Mesendoderm (in vitro differentiated cells): ENCODE measurements at regions not wholly inside any gene's neighbourhood (a gene's known extent, or its start where the extent isn't known, plus 50 kb on each side); places are given as distances from the start of the nearest gene placed in this dataset.

Experiments used
- DNase-seq: peaks from one replicate; pipeline ENCODE4 v3.0.0; 2013
- H2AK5ac ChIP-seq: 2 replicates; pipeline ENCODE4 v1.6.1; 2013; ENCODE audit warnings: low read length, inconsistent platforms
- H2BK120ac ChIP-seq: 2 replicates; pipeline ENCODE4 v1.6.1; 2013; ENCODE audit warnings: low read depth, mild to moderate bottlenecking, low read length, moderate library complexity, mixed read lengths
- H2BK15ac ChIP-seq: replicated peaks from 2 replicates; pipeline ENCODE4 v1.6.1; 2013; ENCODE audit warnings: low read depth, mild to moderate bottlenecking, moderate library complexity
- H2BK5ac ChIP-seq: 2 replicates; pipeline ENCODE4 v1.6.1; 2013; ENCODE audit warnings: low read length, inconsistent platforms
- H3K18ac ChIP-seq: 2 replicates; pipeline ENCODE4 v1.6.1; 2013; ENCODE audit warnings: mild to moderate bottlenecking, low read length, mixed read lengths
- H3K23ac ChIP-seq: one replicate; pipeline ENCODE4 v1.6.1; 2013; ENCODE audit warnings: low read length
- H3K27ac ChIP-seq: 2 replicates; pipeline ENCODE4 v1.5.1; 2013; ENCODE audit warnings: low read depth, mild to moderate bottlenecking, inconsistent platforms, low read length, moderate library complexity
- H3K27me3 ChIP-seq: 2 replicates; pipeline ENCODE4 v1.6.1; 2013; ENCODE audit warnings: low read length, control low read depth, mild to moderate bottlenecking, inconsistent platforms; ENCODE audit not compliant: insufficient read depth, poor library complexity
- H3K36me3 ChIP-seq: 2 replicates; pipeline ENCODE4 v1.6.1; 2013; ENCODE audit warnings: low read length, inconsistent platforms; ENCODE audit not compliant: control insufficient read depth, insufficient read depth
- H3K4ac ChIP-seq: one replicate; pipeline ENCODE4 v1.6.1; 2013; ENCODE audit warnings: low read depth, mild to moderate bottlenecking, low read length, moderate library complexity
- H3K4me1 ChIP-seq: 2 replicates; pipeline ENCODE4 v1.6.1; 2013; ENCODE audit warnings: low read depth, low read length, inconsistent platforms; ENCODE audit not compliant: control insufficient read depth
- H3K4me2 ChIP-seq: 2 replicates; pipeline ENCODE4 v1.6.1; 2013; ENCODE audit warnings: low read length
- H3K4me3 ChIP-seq: 2 replicates; pipeline ENCODE4 v1.5.1; 2013; ENCODE audit warnings: mild to moderate bottlenecking, low read length
- H3K56ac ChIP-seq: one replicate; pipeline ENCODE4 v1.6.1; 2013; ENCODE audit warnings: low read length
- H3K79me1 ChIP-seq: 2 replicates; pipeline ENCODE4 v1.6.1; 2013; ENCODE audit warnings: low read length, inconsistent platforms
- H3K79me2 ChIP-seq: 2 replicates; pipeline ENCODE4 v1.6.1; 2013; ENCODE audit warnings: mild to moderate bottlenecking, low read length; ENCODE audit not compliant: control insufficient read depth, insufficient read depth
- H3K9ac ChIP-seq: 2 replicates; pipeline ENCODE4 v1.6.1; 2013; ENCODE audit warnings: low read length, inconsistent platforms
- H4K5ac ChIP-seq: one replicate; pipeline ENCODE4 v1.6.1; 2013; ENCODE audit warnings: low read length
- H4K8ac ChIP-seq: one replicate; pipeline ENCODE4 v1.6.1; 2013; ENCODE audit warnings: low read depth, mild to moderate bottlenecking, control low read depth, low read length, moderate library complexity
- WGBS: extraction: QIAGEN DNeasy Blood & Tissue Kit; methylation state at CpG from one replicate; pipeline ENCODE4 v1.1.7; 2013; ENCODE audit warnings: low lambda C conversion rate, missing lambda C conversion rate; ENCODE audit not compliant: insufficient coverage; ENCODE audit errors: extremely low coverage; 5-methylcytosine and 5-hydroxymethylcytosine counted together

DNA sequence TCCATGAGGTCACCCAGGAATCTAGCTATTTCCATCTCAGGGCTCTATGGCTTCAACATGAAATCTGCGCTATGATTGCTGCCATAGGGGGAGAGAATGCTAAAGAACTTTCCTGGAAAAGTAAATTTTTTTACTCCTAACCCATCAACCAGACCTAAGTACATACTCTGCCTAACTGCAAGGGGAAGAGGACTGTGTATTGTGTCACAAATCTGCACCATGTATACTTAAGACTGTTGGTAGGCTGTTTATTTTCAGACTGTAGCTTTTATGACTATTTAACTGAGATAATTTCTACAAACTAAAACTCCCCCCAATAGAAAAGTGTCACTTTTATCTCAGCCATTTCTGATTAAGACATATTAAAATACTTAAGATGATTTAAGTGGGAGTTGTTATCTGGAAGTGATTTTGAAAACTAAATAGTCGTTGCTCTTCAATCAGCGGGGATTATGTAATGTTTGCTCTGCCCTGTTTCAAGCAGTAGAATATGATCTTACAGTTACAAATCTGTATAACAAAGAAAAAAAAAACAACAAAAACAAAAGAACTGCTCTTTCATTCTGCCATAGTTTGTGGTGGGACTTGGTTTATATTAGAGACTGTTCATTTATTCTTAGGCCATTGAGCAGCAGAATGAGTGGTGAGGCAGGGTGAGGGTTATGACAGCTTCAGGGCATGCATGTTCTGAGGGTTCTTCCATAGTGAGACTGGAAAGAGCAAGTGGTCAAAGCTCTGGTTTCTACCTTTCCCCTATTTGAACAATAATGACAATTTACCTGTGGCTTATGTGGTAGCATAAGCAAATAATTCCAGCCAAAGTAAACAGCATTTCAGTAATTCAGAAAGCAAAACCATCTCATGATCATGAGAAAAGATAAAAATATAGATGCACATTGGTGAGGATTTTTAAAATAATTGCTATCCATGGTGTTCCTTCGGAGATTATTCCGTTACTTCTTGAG is 126.3 kb upstream of the CEP162 start:
- Histone ChIP-seq H3K27ac (no peak overlapping the region), H4K5ac (no peak overlapping the region), H2BK15ac (no peak overlapping the region), H2AK5ac (no peak overlapping the region), H3K4me1 (no peaks in the 10 kb centered on the region), H3K36me3 (no peaks in the 10 kb centered on the region), H3K27me3 (no peaks in the 10 kb centered on the region), H3K9ac (no peak overlapping the region), H3K4ac (no peak overlapping the region), H2BK5ac (no peak overlapping the region), H2BK120ac (no peak overlapping the region), H3K56ac (no peak overlapping the region), H3K18ac (no peak overlapping the region), H4K8ac (no peak overlapping the region), H3K79me1 (no peaks in the 10 kb centered on the region), H3K4me3 (no peak overlapping the region), H3K4me2 (no peak overlapping the region), H3K79me2 (no peaks in the 10 kb centered on the region), H3K23ac (no peak overlapping the region)
- no peak for DNase-seq
- WGBS, result no CpG with 5 or more reads among the region's 5 CpGs

DNA sequence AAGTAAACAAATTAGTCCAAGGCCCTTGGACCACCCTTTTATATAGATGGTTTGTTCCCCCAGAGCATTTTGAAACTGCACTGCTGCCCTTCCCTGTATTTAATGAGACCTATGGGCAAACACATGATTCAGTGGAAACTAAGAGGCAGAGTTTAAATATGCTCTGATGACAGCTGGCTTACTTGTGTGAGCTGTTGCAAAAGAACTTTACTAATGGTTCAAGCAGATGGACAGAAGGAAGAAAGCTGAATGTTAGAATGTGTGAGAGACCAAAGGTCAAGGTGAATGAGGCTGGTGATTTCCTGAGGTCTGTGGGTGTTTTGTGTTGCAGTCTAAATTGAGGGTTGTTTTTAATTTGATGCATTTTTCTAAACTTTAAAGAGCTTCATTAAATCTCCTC is 123.0 kb upstream of the CEP162 start:
- Histone ChIP-seq H3K4me1 (no peaks in the 10 kb centered on the region), H3K18ac (no peak overlapping the region), H3K4ac (no peak overlapping the region), H2BK5ac (no peak overlapping the region), H3K27ac (no peak overlapping the region), H4K5ac (no peak overlapping the region), H3K27me3 (no peaks in the 10 kb centered on the region), H3K56ac (no peak overlapping the region), H2BK120ac (no peak overlapping the region), H3K4me3 (no peak overlapping the region), H3K9ac (no peak overlapping the region), H4K8ac (no peak overlapping the region), H2BK15ac (no peak overlapping the region), H3K79me1 (no peaks in the 10 kb centered on the region), H3K36me3 (no peaks in the 10 kb centered on the region), H3K79me2 (no peaks in the 10 kb centered on the region), H3K23ac (no peak overlapping the region), H2AK5ac (no peak overlapping the region), H3K4me2 (no peak overlapping the region)
- no peak for DNase-seq

DNA sequence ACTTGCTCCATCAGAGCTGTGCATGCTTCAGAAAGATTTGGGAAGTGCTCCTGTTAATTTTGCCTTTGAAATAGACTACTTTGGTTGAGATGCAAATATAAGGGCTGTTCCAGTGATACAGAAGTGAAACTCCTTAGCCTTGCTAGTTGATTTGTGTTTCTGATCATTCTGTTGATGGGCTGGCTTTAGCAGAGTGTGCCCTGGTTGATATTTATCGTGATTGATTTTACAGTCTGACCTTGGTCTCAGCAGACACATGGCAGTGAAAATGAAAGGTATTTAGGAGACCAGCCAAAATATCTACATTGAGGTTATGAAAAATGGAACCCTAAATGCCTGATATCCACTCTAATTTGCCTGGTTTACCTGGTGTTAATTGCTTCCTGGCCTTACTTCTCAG is 122.1 kb upstream of the CEP162 start:
- no peaks in the 10 kb centered on the region for H3K79me2 ChIP-seq
- H3K79me1 ChIP-seq, result no peaks in the 10 kb centered on the region
- no peak overlapping the region for H2BK15ac ChIP-seq
- no peak overlapping the region for H2BK5ac ChIP-seq
- no peak overlapping the region for H3K18ac ChIP-seq
- no peaks in the 10 kb centered on the region for H3K36me3 ChIP-seq
- no peak overlapping the region for H3K9ac ChIP-seq
- WGBS, result no CpG with 5 or more reads among the region's 1 CpG
- no peak overlapping the region for H3K56ac ChIP-seq
- H3K27me3 ChIP-seq, result no peaks in the 10 kb centered on the region
- H3K4ac ChIP-seq, result no peak overlapping the region
- no peak overlapping the region for H3K4me3 ChIP-seq
- H3K4me1 ChIP-seq, result no peaks in the 10 kb centered on the region
- no peak for DNase-seq
- H4K5ac ChIP-seq, result no peak overlapping the region
- H3K4me2 ChIP-seq, result no peak overlapping the region
- no peak overlapping the region for H4K8ac ChIP-seq
- H2AK5ac ChIP-seq, result no peak overlapping the region
- H2BK120ac ChIP-seq, result no peak overlapping the region
- no peak overlapping the region for H3K23ac ChIP-seq
- no peak overlapping the region for H3K27ac ChIP-seq

DNA sequence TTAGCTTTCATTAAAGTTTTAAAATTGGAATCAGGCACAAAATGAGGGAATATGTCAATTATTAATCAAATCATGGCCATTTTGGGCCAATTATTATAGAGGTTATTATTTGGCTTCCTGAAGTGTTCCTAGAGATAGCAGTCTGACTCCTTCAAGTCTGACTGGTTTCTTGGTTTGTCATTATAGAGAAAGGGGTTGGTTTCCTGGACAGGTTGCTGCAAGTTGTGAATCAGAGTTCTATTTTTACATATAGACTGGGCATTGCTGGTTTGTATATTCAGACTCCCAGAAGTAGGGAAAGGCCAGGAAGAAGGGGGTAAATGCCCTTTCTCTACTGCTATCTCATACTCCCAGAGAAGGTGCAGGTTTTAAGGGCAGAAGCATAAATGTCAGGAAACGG is 121.4 kb upstream of the CEP162 start:
- Histone ChIP-seq H4K8ac (no peak overlapping the region), H3K79me2 (no peaks in the 10 kb centered on the region)
- no peak for DNase-seq

DNA sequence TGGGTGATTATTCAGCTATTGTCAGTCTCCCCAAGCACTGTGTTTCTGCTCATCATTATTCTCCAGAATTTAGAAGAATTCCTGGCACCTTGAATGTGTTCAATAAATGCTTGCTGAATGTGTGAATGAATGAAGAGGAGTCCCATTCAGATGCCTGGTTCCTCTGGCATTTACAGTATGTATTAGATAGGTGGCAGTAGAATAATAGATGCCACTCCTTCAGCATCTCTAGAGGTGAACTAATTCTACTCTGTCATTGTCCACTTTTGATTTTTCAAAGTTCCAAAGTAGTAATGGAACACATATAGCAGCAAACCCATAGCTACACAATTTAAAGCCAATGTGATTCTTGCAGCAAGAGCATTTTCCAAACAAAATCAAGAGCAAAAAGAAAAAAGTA is 118.9 kb upstream of the CEP162 start:
- no peaks in the 10 kb centered on the region for H3K79me2 ChIP-seq
- no peak overlapping the region for H3K23ac ChIP-seq
- H3K9ac ChIP-seq, result no peak overlapping the region
- no peak overlapping the region for H3K27ac ChIP-seq
- H3K4me3 ChIP-seq, result no peak overlapping the region
- H4K5ac ChIP-seq, result no peak overlapping the region
- H3K56ac ChIP-seq, result no peak overlapping the region
- no peak overlapping the region for H2BK5ac ChIP-seq
- no peak overlapping the region for H2BK15ac ChIP-seq
- H2BK120ac ChIP-seq, result no peak overlapping the region
- no peaks in the 10 kb centered on the region for H3K36me3 ChIP-seq
- no peak overlapping the region for H2AK5ac ChIP-seq
- H3K18ac ChIP-seq, result no peak overlapping the region
- H3K27me3 ChIP-seq, result no peaks in the 10 kb centered on the region
- DNase-seq, result no peak
- H4K8ac ChIP-seq, result no peak overlapping the region
- no peaks in the 10 kb centered on the region for H3K4me1 ChIP-seq
- H3K4me2 ChIP-seq, result no peak overlapping the region
- H3K4ac ChIP-seq, result no peak overlapping the region
- H3K79me1 ChIP-seq, result no peaks in the 10 kb centered on the region

More for the DNA sequence above, 121.4 kb upstream of the CEP162 start:
- no peaks in the 10 kb centered on the region for H3K36me3 ChIP-seq
- no peak overlapping the region for H3K56ac ChIP-seq
- H3K79me1 ChIP-seq, result no peaks in the 10 kb centered on the region
- H3K27ac ChIP-seq, result no peak overlapping the region
- no peak overlapping the region for H3K23ac ChIP-seq
- H3K4me1 ChIP-seq, result no peaks in the 10 kb centered on the region
- no peak overlapping the region for H2BK15ac ChIP-seq
- no peak overlapping the region for H3K4me2 ChIP-seq
- no peak overlapping the region for H2BK120ac ChIP-seq
- H3K4ac ChIP-seq, result no peak overlapping the region
- no peak overlapping the region for H3K4me3 ChIP-seq
- H4K5ac ChIP-seq, result no peak overlapping the region
- no peaks in the 10 kb centered on the region for H3K27me3 ChIP-seq
- no peak overlapping the region for H3K9ac ChIP-seq
- no peak overlapping the region for H2AK5ac ChIP-seq
- no CpG with 5 or more reads among the region's 1 CpG for WGBS
- no peak overlapping the region for H2BK5ac ChIP-seq
- H3K18ac ChIP-seq, result no peak overlapping the region

DNA sequence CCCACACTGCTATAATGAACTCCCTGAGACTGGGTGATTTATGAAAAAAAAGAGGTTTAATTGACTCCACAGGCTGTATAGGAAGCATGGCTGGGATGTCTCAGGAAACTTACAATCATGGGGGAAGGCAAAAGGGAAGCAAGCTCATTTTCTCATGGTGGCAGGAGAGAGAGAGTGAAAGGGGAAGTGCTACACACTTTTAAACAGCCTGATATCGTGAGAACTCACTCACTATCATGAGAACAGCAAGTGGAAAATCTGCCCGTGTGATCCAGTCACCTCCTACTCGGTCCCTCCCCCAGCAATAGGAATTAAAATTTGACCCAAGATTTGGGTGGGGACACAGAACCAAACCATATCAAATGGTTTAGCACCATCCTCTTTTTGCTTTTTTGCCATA is 116.6 kb upstream of the CEP162 start:
- H3K27ac ChIP-seq, result no peak overlapping the region
- no peak overlapping the region for H4K5ac ChIP-seq
- no peak overlapping the region for H3K18ac ChIP-seq
- H2AK5ac ChIP-seq, result no peak overlapping the region
- H2BK120ac ChIP-seq, result no peak overlapping the region
- no peaks in the 10 kb centered on the region for H3K27me3 ChIP-seq
- no peak overlapping the region for H3K9ac ChIP-seq
- H3K4me2 ChIP-seq, result no peak overlapping the region
- H3K4me3 ChIP-seq, result no peak overlapping the region
- H3K36me3 ChIP-seq, result no peaks in the 10 kb centered on the region
- no peak overlapping the region for H2BK15ac ChIP-seq
- H3K4ac ChIP-seq, result no peak overlapping the region
- no CpG with 5 or more reads among the region's 3 CpGs for WGBS
- H2BK5ac ChIP-seq, result no peak overlapping the region
- no peaks in the 10 kb centered on the region for H3K79me2 ChIP-seq
- H3K23ac ChIP-seq, result no peak overlapping the region
- no peaks in the 10 kb centered on the region for H3K4me1 ChIP-seq
- H3K79me1 ChIP-seq, result no peaks in the 10 kb centered on the region
- H3K56ac ChIP-seq, result no peak overlapping the region
- H4K8ac ChIP-seq, result no peak overlapping the region
- no peak for DNase-seq
